Stimulated activated CD4-positive, alpha-beta T cell treated with anti-CD3 and anti-CD28 coated beads, Interleukin-1b, Interleukin-23, amount 100 ng/mL, for 48 hours (primary cell): ENCODE measurements at regions not wholly inside any gene's neighbourhood (a gene's known extent, or its start where the extent isn't known, plus 50 kb on each side); places are given as distances from the start of the nearest gene placed in this dataset.

Experiments used
- DNase-seq: peaks from one replicate; pipeline ENCODE4 v3.0.0-alpha.2; 2020

- DNase-seq, result no peak
Observed at GRCh38 chr1:65486613-65487012, 66.1 kb downstream of the LEPR start.

GRCh38 chr1:65489481-65489880, 69.0 kb downstream of the LEPR start:
- DNase-seq, result no peak

GRCh38 chr1:65490231-65491009, 70.0 kb downstream of the LEPR start:
- no peak for DNase-seq

- DNase-seq, result no peak
Observed at GRCh38 chr1:65491472-65491871, 71.0 kb downstream of the LEPR start.

DNA sequence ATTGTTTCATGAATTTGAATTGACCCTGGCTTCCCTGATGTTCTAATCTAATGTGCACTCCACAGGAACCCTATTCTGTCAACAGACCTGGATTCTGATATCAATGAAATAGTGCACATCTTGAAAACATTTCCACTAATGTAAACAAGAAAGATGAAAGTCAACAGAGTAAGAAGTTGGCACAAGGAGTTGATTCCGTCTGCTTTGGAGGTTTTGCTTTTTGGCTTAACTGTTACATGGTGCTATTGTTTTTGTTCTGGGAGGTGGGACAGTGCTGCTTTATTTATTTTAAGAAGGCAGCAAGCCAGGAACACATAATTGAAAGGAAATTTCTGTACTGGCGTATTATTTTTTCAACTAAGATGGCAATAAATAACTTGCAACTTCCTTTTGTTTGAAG, 73.3 kb downstream of the LEPR start:
- DNase-seq, result no peak

- DNase-seq, result no peak
Observed at GRCh38 chr1:65494671-65495070, 74.2 kb downstream of the LEPR start.

GRCh38 chr1:65495137-65495536, 74.7 kb downstream of the LEPR start:
- no peak for DNase-seq

DNA sequence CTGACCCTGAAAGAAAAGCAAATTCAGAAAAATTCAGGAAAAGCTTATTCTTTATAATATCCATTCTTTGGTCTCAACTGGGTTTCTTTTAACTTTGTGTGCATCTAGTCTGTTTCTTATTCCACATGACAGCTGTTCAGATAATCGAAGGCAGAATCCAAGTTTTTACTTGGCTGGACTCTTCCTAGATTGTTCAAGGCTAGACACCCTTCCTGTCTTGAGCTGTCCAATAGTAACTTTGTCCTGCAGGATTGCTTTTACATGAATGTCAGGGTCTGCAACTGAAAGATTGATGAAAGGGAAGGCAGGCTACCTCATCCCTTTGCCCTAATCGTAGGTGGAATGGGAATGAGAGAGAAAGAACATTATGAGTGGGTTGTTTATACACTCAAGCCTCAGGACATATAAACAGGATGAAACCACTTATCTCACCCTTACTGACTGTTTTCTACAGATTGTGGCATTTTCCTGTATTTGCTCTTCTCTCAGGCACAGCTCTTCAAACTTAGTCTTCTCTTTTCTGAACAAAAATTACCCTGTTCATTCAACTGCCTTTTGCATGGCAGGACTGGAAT, 76.9 kb downstream of the LEPR start:
- DNase-seq, result no peak

- no peak for DNase-seq
Observed at GRCh38 chr1:65503427-65503826, 83.0 kb downstream of the LEPR start.

DNA sequence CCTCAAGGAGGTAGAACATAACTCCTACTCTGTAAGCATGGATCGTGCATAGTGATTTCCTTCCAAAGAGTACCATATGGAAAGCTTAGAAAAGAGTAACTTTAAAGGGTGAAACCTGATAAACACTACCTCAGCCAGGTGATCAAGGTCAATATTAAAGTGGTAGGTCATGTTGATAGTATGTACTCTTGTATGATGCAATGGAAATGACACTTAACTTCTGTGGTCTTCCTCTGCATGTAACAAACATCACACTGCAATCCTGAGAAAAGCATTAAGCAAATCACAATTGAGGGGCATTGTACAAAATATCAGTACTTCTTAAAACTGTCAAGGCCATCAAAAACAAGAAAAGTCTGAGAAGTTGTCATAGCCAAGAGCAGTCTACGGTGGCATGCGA, 83.8 kb downstream of the LEPR start:
- DNase-seq, result no peak

DNA sequence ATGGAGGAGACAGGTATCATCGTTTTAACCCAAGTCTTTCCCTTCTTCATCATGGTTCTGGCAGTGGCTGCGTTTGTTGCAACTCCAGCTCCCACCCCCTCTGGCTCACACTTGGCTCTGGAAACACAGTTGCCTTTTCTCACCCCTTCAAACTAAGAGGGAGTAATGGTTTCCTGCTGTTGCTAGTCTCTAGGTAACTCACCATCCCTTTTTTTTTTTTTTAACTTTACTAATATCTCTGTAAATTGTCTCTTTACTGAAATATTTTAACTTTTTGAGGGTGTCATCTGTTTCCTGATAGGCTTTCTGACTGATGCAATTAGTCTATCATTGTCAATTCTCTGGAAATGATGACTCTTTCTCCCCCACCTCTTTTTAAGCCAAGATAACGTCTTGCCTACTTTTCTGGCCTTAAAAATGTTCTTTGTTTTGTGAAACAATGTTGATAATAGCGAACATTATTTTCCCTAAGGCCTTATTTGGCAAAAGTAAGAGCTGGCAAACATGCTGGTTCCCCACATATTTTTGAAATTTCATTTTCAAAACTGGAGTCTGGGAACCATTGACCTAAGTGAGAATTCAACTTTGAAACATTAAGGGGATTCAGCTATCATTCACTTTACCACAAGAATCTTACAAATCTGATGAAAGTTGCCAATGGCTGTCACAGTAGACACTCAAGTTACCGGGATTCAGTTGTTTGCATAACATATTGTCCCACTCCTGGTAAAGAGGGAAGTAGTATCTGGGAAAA, 85.3 kb downstream of the LEPR start:
- no peak for DNase-seq

- DNase-seq, result no peak
Observed at GRCh38 chr1:65508051-65508450, 87.6 kb downstream of the LEPR start.

GRCh38 chr1:65509912-65510680, 89.6 kb downstream of the LEPR start:
- no peak for DNase-seq

- DNase-seq, result no peak
Observed at GRCh38 chr1:65510961-65511360, 90.5 kb downstream of the LEPR start.

- DNase-seq, result no peak
Observed at GRCh38 chr1:65512383-65512782, 91.9 kb downstream of the LEPR start.

DNA sequence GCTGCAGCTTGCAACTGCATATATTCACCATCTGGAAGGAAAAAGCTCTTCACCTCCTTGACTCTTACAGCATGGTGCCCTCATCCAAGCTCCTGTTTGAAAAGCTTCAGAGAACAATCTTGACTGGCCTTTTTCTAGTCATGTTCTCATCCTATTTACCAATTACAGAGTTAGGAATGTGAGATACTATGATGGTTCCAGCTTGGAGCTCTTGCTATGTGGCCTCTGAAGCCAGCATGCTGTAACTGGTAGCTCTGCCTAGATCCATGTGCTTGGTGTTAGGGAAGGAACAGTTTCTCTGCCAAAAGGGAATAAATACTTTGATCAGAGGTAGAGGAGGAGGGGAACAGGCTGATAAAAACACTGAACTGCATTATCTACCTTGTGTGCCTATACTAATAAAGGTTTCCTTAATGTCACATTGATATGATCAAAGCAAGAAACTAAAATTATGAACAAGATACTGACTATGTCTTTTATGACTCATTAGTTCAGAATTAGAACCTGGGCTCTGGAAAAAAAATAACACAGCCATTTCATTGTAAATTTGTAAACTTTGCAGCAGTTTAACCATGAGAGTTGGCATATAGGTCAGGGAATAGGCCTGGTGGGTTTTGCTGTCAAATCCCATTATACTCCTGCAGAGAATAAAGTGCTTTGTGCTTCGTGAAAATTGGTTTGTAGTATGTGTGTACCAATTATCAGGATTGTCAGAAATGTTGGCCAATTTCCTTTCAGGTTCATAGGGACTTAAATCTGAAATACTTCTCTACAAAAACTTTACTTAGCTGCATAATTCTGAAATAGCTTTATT, 92.7 kb downstream of the LEPR start:
- no peak for DNase-seq

- no peak for DNase-seq
Observed at GRCh38 chr1:65514041-65514440, 93.6 kb downstream of the LEPR start.

DNA sequence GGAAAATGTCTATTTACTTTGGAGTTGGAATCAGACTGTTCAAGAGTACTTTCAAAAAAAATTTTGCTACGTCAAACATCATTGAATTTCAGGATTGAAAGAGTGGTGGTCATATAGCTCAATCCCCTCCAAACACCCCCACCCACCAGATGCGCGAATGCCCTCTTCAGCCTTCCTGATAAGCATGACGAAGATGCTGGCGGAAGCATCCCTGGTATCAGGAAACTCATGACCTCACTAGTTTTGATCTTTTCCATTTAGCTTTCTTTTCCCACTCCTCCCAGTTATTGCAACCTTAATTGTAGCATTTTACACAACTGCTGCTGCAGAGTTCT, 104.4 kb downstream of the LEPR start:
- no peak for DNase-seq

DNA sequence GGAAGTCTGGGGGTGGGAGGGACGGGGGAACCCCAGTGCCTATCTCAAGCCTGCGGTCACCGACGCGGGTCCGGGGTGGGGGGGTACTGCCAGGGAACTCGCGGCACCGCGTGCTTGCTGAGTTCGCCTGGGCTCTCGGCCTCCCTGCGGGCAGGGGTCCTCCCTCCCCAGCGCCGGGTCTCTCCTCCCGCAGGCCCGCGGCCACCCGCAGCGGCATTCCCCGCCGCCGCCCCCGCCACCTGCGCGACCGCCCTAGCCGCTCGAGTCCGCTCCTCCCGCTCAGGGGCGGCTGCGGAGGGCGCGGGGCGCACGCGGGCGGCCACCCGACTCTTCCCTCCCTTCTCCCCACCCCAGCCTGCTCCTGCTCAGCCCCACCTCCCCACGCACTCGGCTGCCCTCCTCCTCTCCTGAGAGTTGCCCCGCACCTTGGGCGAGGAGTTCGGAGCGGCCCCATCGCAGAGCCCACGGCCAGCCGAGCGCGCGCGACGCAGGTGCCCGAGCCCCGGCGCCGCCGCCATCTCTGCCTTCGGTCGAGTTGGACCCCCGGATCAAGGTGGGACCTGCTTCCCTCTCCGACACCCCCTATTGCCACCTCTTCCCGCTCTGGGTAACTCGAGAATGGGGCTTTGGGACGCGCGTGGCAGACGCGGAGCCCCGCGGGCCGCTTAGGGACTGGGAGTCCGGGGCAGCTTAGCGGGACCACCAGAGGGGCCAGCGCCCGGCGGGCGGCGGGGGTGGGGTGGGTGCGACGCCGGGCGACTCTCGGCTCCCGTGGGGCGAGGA, 105.0 kb downstream of the LEPR start:
- DNase-seq, result no peak

- no peak for DNase-seq
Observed at GRCh38 chr1:65526049-65526556, 105.6 kb downstream of the LEPR start.

DNA sequence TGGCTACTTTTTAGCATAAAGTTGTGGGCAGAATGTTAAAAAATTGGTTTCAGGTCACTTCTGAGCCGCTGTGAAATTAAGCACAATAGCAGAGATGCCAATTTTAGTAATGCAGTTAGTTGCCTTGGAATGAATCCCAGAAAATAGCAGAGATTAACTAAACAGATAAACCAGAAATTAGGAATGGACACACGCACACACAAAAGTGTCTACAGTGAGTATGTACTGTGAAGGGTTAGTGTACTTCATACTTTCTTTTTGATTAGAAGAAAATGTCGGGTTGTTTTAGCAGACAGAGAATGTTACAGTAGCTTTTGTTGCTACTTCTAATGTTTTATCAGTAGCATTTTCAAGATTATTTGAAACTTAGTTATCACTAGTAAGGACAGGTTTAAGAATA, 106.7 kb downstream of the LEPR start:
- DNase-seq, result no peak
